GM23248 (cell line): ENCODE measurements at regions not wholly inside any gene's neighbourhood (a gene's known extent, or its start where the extent isn't known, plus 50 kb on each side); places are given as distances from the start of the nearest gene placed in this dataset.

Experiments used
- EZH2 ChIP-seq: fragments of 200-600 bp; sonication (generic); IDR thresholded peaks from 2 replicates; pipeline ENCODE4 v1.6.1; 2018; ENCODE audit warnings: antibody characterized with exemption, mild to moderate bottlenecking; ENCODE audit not compliant: insufficient read depth, poor library complexity, severe bottlenecking
- EZH2phosphoT487 ChIP-seq: fragments of 200-600 bp; sonication (generic); IDR thresholded peaks from 2 replicates; pipeline ENCODE4 v1.6.1; 2018; ENCODE audit warnings: antibody characterized with exemption, moderate library complexity, mild to moderate bottlenecking, low read depth; ENCODE audit not compliant: insufficient read depth

GRCh38 chr10:65396997-65397396 is 1528.8 kb upstream of the LRRTM3 start:
- no peak for TF ChIP-seq EZH2phosphoT487
- no peak for TF ChIP-seq EZH2
